Stimulated activated naive B cell treated with anti-CD40 and anti-IgM and Interleukin-4, amounts not matched to agents 10 μg/mL and 1 μg/mL and 100 μg/mL, for 72 hours (primary cell): ENCODE measurements at regions not wholly inside any gene's neighbourhood (a gene's known extent, or its start where the extent isn't known, plus 50 kb on each side); places are given as distances from the start of the nearest gene placed in this dataset.

Source experiments
- ATAC-seq, 2 donors: fragments of 150-1000 bp; cut with Tn5 transposase; replicated peaks; 2 replicates each; pipeline ENCODE4 v1.10.0; 2021; ENCODE audit warnings: moderate library complexity in 1 of 2
- DNase-seq: peaks from one replicate; pipeline ENCODE4 v3.0.0; 2021
- H3K27ac Mint-ChIP-seq: one replicate; pipeline ENCODE4 v1.8.0; 2022; ENCODE audit warnings: mild to moderate bottlenecking, mixed read lengths
- H3K27me3 Mint-ChIP-seq, 2 donors: one replicate each; pipeline ENCODE4 v1.8.0; 2022; ENCODE audit warnings: mixed read lengths in 2 of 2
- H3K36me3 Mint-ChIP-seq, 2 donors: one replicate each; pipeline ENCODE4 v1.8.0; 2022; ENCODE audit warnings: mixed read lengths in 2 of 2, mild to moderate bottlenecking in 1 of 2
- H3K4me1 Mint-ChIP-seq, 2 donors: one replicate each; pipeline ENCODE4 v1.8.0; 2022; ENCODE audit warnings: mixed read lengths in 2 of 2, mild to moderate bottlenecking in 1 of 2
- H3K4me3 Mint-ChIP-seq, 2 donors: one replicate each; pipeline ENCODE4 v1.8.0; 2022; ENCODE audit warnings: mild to moderate bottlenecking in 2 of 2, mixed read lengths in 2 of 2, moderate library complexity in 1 of 2
- H3K9me3 Mint-ChIP-seq, 2 donors: one replicate each; pipeline ENCODE4 v1.8.0; 2022; ENCODE audit warnings: mixed read lengths in 2 of 2, mild to moderate bottlenecking in 1 of 2

GRCh38 chr4:30919458-30919857, 199.3 kb downstream of the PCDH7 start:
- peaks cover 0 to 7% of the 10 kb centered on the region in 2 donors for H3K9me3 Mint-ChIP-seq
- no peaks in the 10 kb centered on the region for H3K4me1 Mint-ChIP-seq
- ATAC-seq: no peak

GRCh38 chr4:30920043-30920442, 199.9 kb downstream of the PCDH7 start:
- Mint-ChIP-seq H3K4me1 (no peaks in the 10 kb centered on the region), H3K4me3 (no peak overlapping the region), H3K9me3 (peaks cover 0 to 7% of the 10 kb centered on the region in 2 donors), H3K27me3 (no peaks in the 10 kb centered on the region), H3K36me3 (no peaks in the 10 kb centered on the region), H3K27ac (no peak overlapping the region)
- no peak for ATAC-seq
- no peak for DNase-seq

More at GRCh38 chr4:30919458-30919857, 199.3 kb downstream of the PCDH7 start:
- H3K36me3 Mint-ChIP-seq: no peaks in the 10 kb centered on the region
- H3K27ac Mint-ChIP-seq: no peak overlapping the region
- no peak for DNase-seq
- no peaks in the 10 kb centered on the region for H3K27me3 Mint-ChIP-seq
- H3K4me3 Mint-ChIP-seq: no peak overlapping the region

GRCh38 chr4:30922625-30923024, 202.5 kb downstream of the PCDH7 start:
- Mint-ChIP-seq H3K36me3 (no peaks in the 10 kb centered on the region), H3K4me3 (no peak overlapping the region), H3K27me3 (no peaks in the 10 kb centered on the region), H3K9me3 (peaks cover 0 to 3% of the 10 kb centered on the region in 2 donors), H3K27ac (no peak overlapping the region), H3K4me1 (no peaks in the 10 kb centered on the region)
- DNase-seq (no peak), ATAC-seq (no peak)

GRCh38 chr4:30924495-30924894, 204.3 kb downstream of the PCDH7 start:
- no peak overlapping the region for H3K4me3 Mint-ChIP-seq
- DNase-seq (no peak), ATAC-seq (no peak)
- H3K27me3 Mint-ChIP-seq: no peaks in the 10 kb centered on the region
- peaks cover 0 to 3% of the 10 kb centered on the region in 2 donors for H3K9me3 Mint-ChIP-seq
- H3K36me3 Mint-ChIP-seq: no peaks in the 10 kb centered on the region
- no peaks in the 10 kb centered on the region for H3K4me1 Mint-ChIP-seq
- no peak overlapping the region for H3K27ac Mint-ChIP-seq

- no peaks in the 10 kb centered on the region for H3K36me3 Mint-ChIP-seq
- no peaks in the 10 kb centered on the region for H3K4me1 Mint-ChIP-seq
- ATAC-seq (no peak), DNase-seq (no peak)
- no peaks in the 10 kb centered on the region for H3K27me3 Mint-ChIP-seq
- H3K4me3 Mint-ChIP-seq: no peak overlapping the region
- peaks cover 1 to 5% of the 10 kb centered on the region in 2 donors for H3K9me3 Mint-ChIP-seq
- H3K27ac Mint-ChIP-seq: no peak overlapping the region
These were observed 209.5 kb downstream of the PCDH7 start for GRCh38 chr4:30929649-30930048.

- H3K36me3 Mint-ChIP-seq: no peaks in the 10 kb centered on the region
- H3K4me1 Mint-ChIP-seq: no peaks in the 10 kb centered on the region
- peaks cover 1 to 5% of the 10 kb centered on the region in 2 donors for H3K9me3 Mint-ChIP-seq
- H3K4me3 Mint-ChIP-seq: no peak overlapping the region
- H3K27me3 Mint-ChIP-seq: no peaks in the 10 kb centered on the region
- H3K27ac Mint-ChIP-seq: no peak overlapping the region
- DNase-seq: no peak
- ATAC-seq: no peak
These were observed 210.1 kb downstream of the PCDH7 start for GRCh38 chr4:30930276-30930675.

GRCh38 chr4:30932581-30932980, 212.4 kb downstream of the PCDH7 start:
- H3K36me3 Mint-ChIP-seq: no peaks in the 10 kb centered on the region
- H3K4me1 Mint-ChIP-seq: no peaks in the 10 kb centered on the region
- peaks cover 0 to 5% of the 10 kb centered on the region in 2 donors for H3K9me3 Mint-ChIP-seq
- H3K4me3 Mint-ChIP-seq: no peak overlapping the region
- no peaks in the 10 kb centered on the region for H3K27me3 Mint-ChIP-seq
- no peak for ATAC-seq
- DNase-seq: no peak
- no peak overlapping the region for H3K27ac Mint-ChIP-seq

- H3K4me1 Mint-ChIP-seq: no peaks in the 10 kb centered on the region
- no peaks in the 10 kb centered on the region for H3K9me3 Mint-ChIP-seq
- no peaks in the 10 kb centered on the region for H3K27me3 Mint-ChIP-seq
- no peaks in the 10 kb centered on the region for H3K36me3 Mint-ChIP-seq
- H3K4me3 Mint-ChIP-seq: no peak overlapping the region
- H3K27ac Mint-ChIP-seq: no peak overlapping the region
- no peak for DNase-seq
- no peak for ATAC-seq
These were observed 218.9 kb downstream of the PCDH7 start for GRCh38 chr4:30939069-30939468.

- ATAC-seq: no peak
- H3K27me3 Mint-ChIP-seq: no peaks in the 10 kb centered on the region
- H3K9me3 Mint-ChIP-seq: no peaks in the 10 kb centered on the region
- H3K27ac Mint-ChIP-seq: no peak overlapping the region
- no peak overlapping the region for H3K4me3 Mint-ChIP-seq
- H3K36me3 Mint-ChIP-seq: no peaks in the 10 kb centered on the region
- no peaks in the 10 kb centered on the region for H3K4me1 Mint-ChIP-seq
- DNase-seq: no peak
These were observed 219.5 kb downstream of the PCDH7 start for GRCh38 chr4:30939684-30940083.

GRCh38 chr4:30941641-30942040, 221.5 kb downstream of the PCDH7 start:
- ATAC-seq: no peak
- DNase-seq: no peak
- H3K27me3 Mint-ChIP-seq: no peaks in the 10 kb centered on the region
- H3K9me3 Mint-ChIP-seq: no peaks in the 10 kb centered on the region
- H3K4me3 Mint-ChIP-seq: no peak overlapping the region
- H3K4me1 Mint-ChIP-seq: no peaks in the 10 kb centered on the region
- no peak overlapping the region for H3K27ac Mint-ChIP-seq
- H3K36me3 Mint-ChIP-seq: no peaks in the 10 kb centered on the region

GRCh38 chr4:30943356-30943755, 223.2 kb downstream of the PCDH7 start:
- ATAC-seq (no peak), DNase-seq (no peak)
- no peaks in the 10 kb centered on the region for H3K27me3 Mint-ChIP-seq
- H3K36me3 Mint-ChIP-seq: no peaks in the 10 kb centered on the region
- H3K4me1 Mint-ChIP-seq: no peaks in the 10 kb centered on the region
- no peak overlapping the region for H3K4me3 Mint-ChIP-seq
- peaks cover 0 to 2% of the 10 kb centered on the region in 2 donors for H3K9me3 Mint-ChIP-seq
- H3K27ac Mint-ChIP-seq: no peak overlapping the region

- no peaks in the 10 kb centered on the region for H3K36me3 Mint-ChIP-seq
- no peaks in the 10 kb centered on the region for H3K4me1 Mint-ChIP-seq
- no peaks in the 10 kb centered on the region for H3K27me3 Mint-ChIP-seq
- DNase-seq: no peak
- no peak for ATAC-seq
- H3K9me3 Mint-ChIP-seq: peaks cover 0 to 2% of the 10 kb centered on the region in 2 donors
- no peak overlapping the region for H3K27ac Mint-ChIP-seq
- no peak overlapping the region for H3K4me3 Mint-ChIP-seq
These were observed 225.4 kb downstream of the PCDH7 start for GRCh38 chr4:30945586-30945985.

GRCh38 chr4:30946288-30946687, 226.1 kb downstream of the PCDH7 start:
- H3K9me3 Mint-ChIP-seq: peaks cover 0 to 2% of the 10 kb centered on the region in 2 donors
- ATAC-seq (no peak), DNase-seq (no peak)
- H3K4me1 Mint-ChIP-seq: no peaks in the 10 kb centered on the region
- no peak overlapping the region for H3K4me3 Mint-ChIP-seq
- H3K27ac Mint-ChIP-seq: no peak overlapping the region
- H3K36me3 Mint-ChIP-seq: no peaks in the 10 kb centered on the region
- H3K27me3 Mint-ChIP-seq: no peaks in the 10 kb centered on the region

GRCh38 chr4:30948653-30949052, 228.5 kb downstream of the PCDH7 start:
- no peak for ATAC-seq
- H3K4me1 Mint-ChIP-seq: no peaks in the 10 kb centered on the region
- H3K9me3 Mint-ChIP-seq: peaks cover 0 to 2% of the 10 kb centered on the region in 2 donors

GRCh38 chr4:30950737-30951136, 230.6 kb downstream of the PCDH7 start:
- no peak overlapping the region for H3K27ac Mint-ChIP-seq
- no peak for DNase-seq
- no peaks in the 10 kb centered on the region for H3K27me3 Mint-ChIP-seq
- H3K4me3 Mint-ChIP-seq: no peak overlapping the region
- H3K36me3 Mint-ChIP-seq: no peaks in the 10 kb centered on the region
- ATAC-seq: no peak
- peaks cover 0 to 2% of the 10 kb centered on the region in 2 donors for H3K9me3 Mint-ChIP-seq
- H3K4me1 Mint-ChIP-seq: no peaks in the 10 kb centered on the region

More at GRCh38 chr4:30948653-30949052, 228.5 kb downstream of the PCDH7 start:
- Mint-ChIP-seq H3K36me3 (no peaks in the 10 kb centered on the region), H3K27ac (no peak overlapping the region), H3K27me3 (no peaks in the 10 kb centered on the region), H3K4me3 (no peak overlapping the region)
- no peak for DNase-seq
